ENCODE measurements at regions not wholly inside any gene's neighbourhood (a gene's known extent, or its start where the extent isn't known, plus 50 kb on each side); places are given as distances from the start of the nearest gene placed in this dataset.

DNA sequence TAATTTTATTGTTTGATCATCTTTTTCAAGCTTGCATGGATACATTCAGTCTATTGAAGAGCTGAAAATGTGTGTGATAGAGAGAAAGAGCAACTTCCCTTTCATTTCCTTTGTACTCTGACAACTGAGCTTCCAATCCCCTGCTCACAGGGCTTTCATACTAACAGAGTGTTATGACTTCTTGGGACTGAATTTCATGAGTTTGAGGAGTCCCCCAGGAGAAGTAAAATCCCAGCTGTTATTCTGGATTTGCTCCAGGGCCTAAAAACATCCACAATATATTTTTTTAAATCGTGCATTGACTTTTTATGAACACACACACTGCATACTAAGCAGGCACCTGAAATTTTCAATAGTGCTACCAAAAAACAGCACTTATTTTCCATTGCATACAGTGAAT lies 195.8 kb upstream of the CAND1 start:
- TF ChIP-seq, protein P1, sequence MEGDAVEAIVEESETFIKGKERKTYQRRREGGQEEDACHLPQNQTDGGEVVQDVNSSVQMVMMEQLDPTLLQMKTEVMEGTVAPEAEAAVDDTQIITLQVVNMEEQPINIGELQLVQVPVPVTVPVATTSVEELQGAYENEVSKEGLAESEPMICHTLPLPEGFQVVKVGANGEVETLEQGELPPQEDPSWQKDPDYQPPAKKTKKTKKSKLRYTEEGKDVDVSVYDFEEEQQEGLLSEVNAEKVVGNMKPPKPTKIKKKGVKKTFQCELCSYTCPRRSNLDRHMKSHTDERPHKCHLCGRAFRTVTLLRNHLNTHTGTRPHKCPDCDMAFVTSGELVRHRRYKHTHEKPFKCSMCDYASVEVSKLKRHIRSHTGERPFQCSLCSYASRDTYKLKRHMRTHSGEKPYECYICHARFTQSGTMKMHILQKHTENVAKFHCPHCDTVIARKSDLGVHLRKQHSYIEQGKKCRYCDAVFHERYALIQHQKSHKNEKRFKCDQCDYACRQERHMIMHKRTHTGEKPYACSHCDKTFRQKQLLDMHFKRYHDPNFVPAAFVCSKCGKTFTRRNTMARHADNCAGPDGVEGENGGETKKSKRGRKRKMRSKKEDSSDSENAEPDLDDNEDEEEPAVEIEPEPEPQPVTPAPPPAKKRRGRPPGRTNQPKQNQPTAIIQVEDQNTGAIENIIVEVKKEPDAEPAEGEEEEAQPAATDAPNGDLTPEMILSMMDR (IDR thresholded peaks at IDR 0.05) = no peak
- no peak overlapping the region for H3K4me3 ChIP-seq
- intact Hi-C loops (cut with DNase I) = no loop called here
- H3K9me3 ChIP-seq = no peaks in the 10 kb centered on the region
- WGBS, 2 donors = 49 to 55% methylated on average over 1 of the region's 1 CpG
- H3K4me1 ChIP-seq = peaks cover 0 to 8% (median 2%) of the 10 kb centered on the region in 9 donors
- no peak for DNase-seq
- no peak overlapping the region for H3K27ac ChIP-seq
- no peak for ATAC-seq
- peaks cover 0 to 32% (median 25%) of the 10 kb centered on the region in 7 donors for H3K27me3 ChIP-seq
- H3K36me3 ChIP-seq = no peaks in the 10 kb centered on the region

DNA sequence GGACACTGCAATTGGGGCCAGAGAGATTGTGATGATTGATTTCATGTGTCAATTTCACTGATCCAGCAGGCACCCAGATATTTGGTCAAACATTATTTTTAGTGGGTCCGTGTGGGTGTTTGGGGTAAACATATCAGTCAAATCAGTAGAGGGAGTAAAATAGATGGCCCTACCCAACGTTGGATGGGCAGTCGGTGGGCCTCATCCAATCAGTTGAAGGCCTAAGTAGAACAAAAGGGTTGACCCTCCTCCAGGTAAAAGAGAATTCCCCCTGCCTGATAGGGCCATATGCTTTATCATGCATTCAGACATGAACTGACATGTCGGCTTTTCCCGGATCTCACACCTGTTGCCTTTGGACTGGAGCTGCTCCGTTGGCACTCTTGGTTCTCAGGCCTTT lies 195.1 kb upstream of the CAND1 start:
- intact Hi-C loops (cut with DNase I) = no loop called here
- Histone ChIP-seq H3K27ac (no peak overlapping the region), H3K4me1 (peaks cover 0 to 6% (median 0%) of the 10 kb centered on the region in 9 donors), H3K9me3 (no peaks in the 10 kb centered on the region), H3K27me3 (peaks cover 0 to 30% (median 20%) of the 10 kb centered on the region in 7 donors), H3K4me3 (no peak overlapping the region), H3K36me3 (no peaks in the 10 kb centered on the region)
- WGBS, 2 donors = 90 to 92% methylated on average over 6 of the region's 6 CpGs
- DNase-seq (no peak), ATAC-seq (no peak)
- TF ChIP-seq, protein P1 (IDR thresholded peaks at IDR 0.05) = no peak

DNA sequence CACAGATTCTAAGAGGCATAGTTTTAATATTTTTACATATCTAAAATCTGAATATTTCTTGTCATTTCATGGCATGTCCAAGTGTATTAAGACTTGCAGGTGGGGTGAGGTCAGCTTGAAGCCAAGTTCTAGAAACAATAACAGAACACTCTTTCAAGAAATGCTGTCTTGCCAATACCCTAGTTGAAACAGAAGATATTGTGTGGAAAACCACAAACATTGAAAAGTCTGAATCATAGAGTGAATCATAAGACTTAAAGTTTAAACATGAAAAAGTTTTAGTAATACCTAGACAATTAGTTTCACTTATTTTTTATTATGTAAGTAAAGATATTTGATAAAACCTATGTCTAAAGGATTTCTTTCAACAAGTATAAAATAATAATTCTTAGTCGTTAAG lies 191.5 kb upstream of the CAND1 start:
- TF ChIP-seq, protein P1 (IDR thresholded peaks at IDR 0.05) = no peak
- Histone ChIP-seq H3K27me3 (peaks cover 0 to 29% (median 11%) of the 10 kb centered on the region in 7 donors), H3K4me1 (no peaks in the 10 kb centered on the region), H3K4me3 (no peak overlapping the region), H3K36me3 (no peaks in the 10 kb centered on the region), H3K27ac (no peak overlapping the region), H3K9me3 (no peaks in the 10 kb centered on the region)
- no peak for DNase-seq
- intact Hi-C loops (cut with DNase I) = no loop called here
- 83 to 88% methylated on average over 1 of the region's 1 CpG for WGBS, 2 donors
- no peak for ATAC-seq

DNA sequence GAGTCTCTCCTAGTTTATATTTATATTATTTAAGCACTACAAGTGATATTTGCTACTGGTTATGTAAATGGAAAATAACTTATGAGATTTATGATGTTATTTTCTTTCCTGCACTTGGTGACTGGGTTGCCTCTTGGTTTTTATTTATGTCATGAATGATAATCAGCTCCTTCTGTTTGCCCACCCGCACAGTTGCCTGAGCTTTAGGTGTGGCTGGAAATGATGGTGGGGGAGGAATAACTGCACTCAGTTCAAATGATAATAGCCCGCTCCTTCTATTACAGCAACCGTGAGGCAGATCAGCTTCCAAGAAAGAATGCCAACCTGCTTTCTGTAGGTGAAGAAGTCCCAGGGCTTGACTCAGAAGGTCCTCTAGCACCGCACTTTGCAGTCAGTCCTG lies 190.2 kb upstream of the CAND1 start:
- TF ChIP-seq, protein P1 (IDR thresholded peaks at IDR 0.05) = no peak
- Histone ChIP-seq H3K4me3 (no peak overlapping the region), H3K27me3 (peaks cover 0 to 42% (median 13%) of the 10 kb centered on the region in 7 donors), H3K4me1 (no peaks in the 10 kb centered on the region), H3K27ac (no peak overlapping the region), H3K9me3 (no peaks in the 10 kb centered on the region), H3K36me3 (no peaks in the 10 kb centered on the region)
- intact Hi-C loops (cut with DNase I) = no loop called here
- no peak for DNase-seq
- 65 to 66% methylated on average over 4 of the region's 4 CpGs for WGBS, 2 donors
- ATAC-seq = no peak

All from heart right ventricle (tissue), 16 donors.